ENCODE measurements at regions not wholly inside any gene's neighbourhood (a gene's known extent, or its start where the extent isn't known, plus 50 kb on each side); places are given as distances from the start of the nearest gene placed in this dataset.

DNA sequence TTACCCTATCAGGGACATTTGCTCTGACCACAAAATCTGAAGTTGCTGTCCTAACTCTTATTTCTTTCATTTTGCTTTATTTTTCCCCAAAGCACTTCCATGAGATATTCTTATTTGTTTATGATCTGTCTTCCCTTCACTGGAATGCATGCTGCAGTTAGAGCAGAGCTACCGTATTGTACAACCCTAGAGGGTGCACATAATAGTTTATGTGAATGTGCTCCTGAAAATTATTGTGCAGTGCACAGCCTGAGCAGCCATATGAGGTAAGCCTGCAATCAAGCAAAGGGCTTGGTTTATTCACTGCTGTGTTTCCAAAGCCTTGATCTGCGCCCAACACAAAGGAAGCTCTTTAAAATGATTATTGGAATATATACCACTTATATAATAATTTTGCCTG, 120.3 kb upstream of the CADPS start:
- H3K27me3 Mint-ChIP-seq (ENCODE audit: unreplicated experiment), result no peaks in the 10 kb centered on the region
- no peaks in the 10 kb centered on the region for H3K9me3 Mint-ChIP-seq (ENCODE audit: unreplicated experiment)
- no peak for DNase-seq (ENCODE audit: low spot score)
- TF ChIP-seq, protein P1, sequence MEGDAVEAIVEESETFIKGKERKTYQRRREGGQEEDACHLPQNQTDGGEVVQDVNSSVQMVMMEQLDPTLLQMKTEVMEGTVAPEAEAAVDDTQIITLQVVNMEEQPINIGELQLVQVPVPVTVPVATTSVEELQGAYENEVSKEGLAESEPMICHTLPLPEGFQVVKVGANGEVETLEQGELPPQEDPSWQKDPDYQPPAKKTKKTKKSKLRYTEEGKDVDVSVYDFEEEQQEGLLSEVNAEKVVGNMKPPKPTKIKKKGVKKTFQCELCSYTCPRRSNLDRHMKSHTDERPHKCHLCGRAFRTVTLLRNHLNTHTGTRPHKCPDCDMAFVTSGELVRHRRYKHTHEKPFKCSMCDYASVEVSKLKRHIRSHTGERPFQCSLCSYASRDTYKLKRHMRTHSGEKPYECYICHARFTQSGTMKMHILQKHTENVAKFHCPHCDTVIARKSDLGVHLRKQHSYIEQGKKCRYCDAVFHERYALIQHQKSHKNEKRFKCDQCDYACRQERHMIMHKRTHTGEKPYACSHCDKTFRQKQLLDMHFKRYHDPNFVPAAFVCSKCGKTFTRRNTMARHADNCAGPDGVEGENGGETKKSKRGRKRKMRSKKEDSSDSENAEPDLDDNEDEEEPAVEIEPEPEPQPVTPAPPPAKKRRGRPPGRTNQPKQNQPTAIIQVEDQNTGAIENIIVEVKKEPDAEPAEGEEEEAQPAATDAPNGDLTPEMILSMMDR (IDR thresholded peaks at IDR 0.05; ENCODE audit: unreplicated experiment), result no peak
- no peaks in the 10 kb centered on the region for H3K36me3 Mint-ChIP-seq (ENCODE audit: low read depth, unreplicated experiment)
- no peak overlapping the region for H3K27ac Mint-ChIP-seq (ENCODE audit: unreplicated experiment)
- H3K4me1 Mint-ChIP-seq (ENCODE audit: unreplicated experiment), result peaks cover 8% of the 10 kb centered on the region
- no peak overlapping the region for H3K4me3 Mint-ChIP-seq (ENCODE audit: unreplicated experiment)

DNA sequence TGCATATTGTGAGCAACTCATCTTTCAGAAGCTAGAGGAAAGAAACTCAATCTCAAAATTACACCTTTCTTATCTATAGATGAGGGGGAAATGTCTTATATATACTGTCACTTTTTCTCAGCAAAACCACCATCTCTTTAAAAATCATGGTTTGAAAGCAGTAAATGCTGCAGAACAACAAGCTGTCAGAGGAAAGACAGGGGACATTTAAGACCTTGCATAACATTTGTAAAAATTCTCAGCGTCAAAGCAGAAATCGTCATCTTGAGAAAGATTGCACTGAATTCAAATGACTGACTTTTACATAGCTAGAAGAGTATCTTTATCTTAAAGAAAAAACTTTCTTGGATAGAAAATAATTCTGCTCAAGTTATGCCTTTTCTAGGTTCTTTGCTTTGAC, 122.2 kb upstream of the CADPS start:
- TF ChIP-seq, protein P1 (IDR thresholded peaks at IDR 0.05; ENCODE audit: unreplicated experiment), result no peak
- H3K27ac Mint-ChIP-seq (ENCODE audit: unreplicated experiment), result no peak overlapping the region
- no peak for DNase-seq (ENCODE audit: low spot score)

DNA sequence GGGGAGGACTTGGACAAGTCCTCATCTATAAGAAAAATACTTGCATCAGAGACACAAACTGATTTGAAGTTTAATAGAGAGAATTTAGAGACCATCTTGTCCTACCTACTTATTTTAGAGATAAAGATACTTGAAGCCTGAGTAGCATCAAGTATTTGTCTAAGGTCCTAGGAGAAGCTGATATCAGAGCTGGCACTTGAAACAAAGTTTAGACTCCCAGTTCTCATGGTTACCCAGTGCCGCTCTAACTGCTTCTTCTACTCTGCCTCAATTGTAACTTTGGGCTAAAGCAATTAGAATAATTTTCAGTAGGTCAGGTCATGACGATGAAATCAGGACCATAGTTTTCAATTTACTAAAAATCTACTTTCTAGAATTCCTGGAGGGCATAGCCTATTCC, 123.9 kb upstream of the CADPS start:
- H3K9me3 Mint-ChIP-seq (ENCODE audit: unreplicated experiment), result no peaks in the 10 kb centered on the region
- H3K4me1 Mint-ChIP-seq (ENCODE audit: unreplicated experiment), result peaks cover 12% of the 10 kb centered on the region
- H3K27me3 Mint-ChIP-seq (ENCODE audit: unreplicated experiment), result no peaks in the 10 kb centered on the region
- TF ChIP-seq, protein P1 (IDR thresholded peaks at IDR 0.05; ENCODE audit: unreplicated experiment), result no peak
- DNase-seq (ENCODE audit: low spot score), result no peak
- no peaks in the 10 kb centered on the region for H3K36me3 Mint-ChIP-seq (ENCODE audit: low read depth, unreplicated experiment)
- H3K27ac Mint-ChIP-seq (ENCODE audit: unreplicated experiment), result no peak overlapping the region
- no peak overlapping the region for H3K4me3 Mint-ChIP-seq (ENCODE audit: unreplicated experiment)

More for the DNA sequence above, 122.2 kb upstream of the CADPS start:
- Mint-ChIP-seq H3K4me3 (ENCODE audit: unreplicated experiment) (no peak overlapping the region), H3K36me3 (ENCODE audit: low read depth, unreplicated experiment) (no peaks in the 10 kb centered on the region), H3K9me3 (ENCODE audit: unreplicated experiment) (no peaks in the 10 kb centered on the region), H3K27me3 (ENCODE audit: unreplicated experiment) (no peaks in the 10 kb centered on the region), H3K4me1 (ENCODE audit: unreplicated experiment) (peaks cover 12% of the 10 kb centered on the region)

DNA sequence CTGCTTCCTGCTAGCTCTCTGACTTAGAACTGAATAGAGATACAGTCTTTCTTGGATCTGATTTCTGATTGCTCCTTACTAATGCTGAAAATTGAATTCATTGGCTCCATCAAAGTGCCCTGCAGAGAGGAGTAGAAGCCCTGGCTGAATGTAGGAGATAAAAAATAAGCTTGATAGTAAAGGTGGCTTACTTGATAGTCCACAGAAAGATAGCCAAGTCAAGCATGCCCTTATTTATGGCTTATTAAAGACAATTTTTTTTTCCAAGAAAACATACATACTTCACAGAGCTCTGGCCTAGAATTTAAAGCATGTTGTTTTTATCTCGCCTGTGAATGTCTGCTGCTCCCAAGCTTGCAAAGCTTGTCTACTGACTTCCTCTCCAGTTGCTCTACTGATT, 124.6 kb upstream of the CADPS start:
- Mint-ChIP-seq H3K27ac (ENCODE audit: unreplicated experiment) (no peak overlapping the region), H3K4me1 (ENCODE audit: unreplicated experiment) (peaks cover 12% of the 10 kb centered on the region), H3K36me3 (ENCODE audit: low read depth, unreplicated experiment) (no peaks in the 10 kb centered on the region)

DNA sequence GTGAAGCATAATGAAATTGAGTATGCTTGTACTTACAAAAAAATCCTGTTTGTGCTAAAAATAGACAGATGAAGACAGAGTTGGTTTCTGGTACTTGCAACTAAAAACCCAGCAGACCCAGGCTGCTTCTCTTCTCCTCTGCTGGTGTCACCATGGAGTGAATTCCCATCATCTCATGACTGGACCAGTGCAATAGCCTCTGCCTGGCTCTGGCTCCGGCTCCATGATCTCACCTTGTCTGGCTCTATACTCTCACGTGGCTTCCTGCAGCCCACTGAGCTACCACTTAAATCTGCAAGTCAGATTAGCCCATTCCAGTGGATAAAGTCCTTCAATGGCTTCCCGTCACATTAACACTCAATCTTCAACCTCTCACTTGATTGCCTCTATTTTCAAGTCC, 129.2 kb upstream of the CADPS start:
- TF ChIP-seq, protein P1 (IDR thresholded peaks at IDR 0.05; ENCODE audit: unreplicated experiment), result no peak
- H3K4me3 Mint-ChIP-seq (ENCODE audit: unreplicated experiment), result no peak overlapping the region
- no peak for DNase-seq (ENCODE audit: low spot score)
- H3K27ac Mint-ChIP-seq (ENCODE audit: unreplicated experiment), result no peak overlapping the region
- H3K36me3 Mint-ChIP-seq (ENCODE audit: low read depth, unreplicated experiment), result no peaks in the 10 kb centered on the region
- peaks cover 16% of the 10 kb centered on the region for H3K4me1 Mint-ChIP-seq (ENCODE audit: unreplicated experiment)
- no peaks in the 10 kb centered on the region for H3K27me3 Mint-ChIP-seq (ENCODE audit: unreplicated experiment)
- no peaks in the 10 kb centered on the region for H3K9me3 Mint-ChIP-seq (ENCODE audit: unreplicated experiment)

More for the DNA sequence above, 124.6 kb upstream of the CADPS start:
- H3K4me3 Mint-ChIP-seq (ENCODE audit: unreplicated experiment), result no peak overlapping the region
- no peaks in the 10 kb centered on the region for H3K27me3 Mint-ChIP-seq (ENCODE audit: unreplicated experiment)
- H3K9me3 Mint-ChIP-seq (ENCODE audit: unreplicated experiment), result no peaks in the 10 kb centered on the region
- TF ChIP-seq, protein P1 (IDR thresholded peaks at IDR 0.05; ENCODE audit: unreplicated experiment), result no peak
- DNase-seq (ENCODE audit: low spot score), result no peak
